ENCODE measurements at regions not wholly inside any gene's neighbourhood (a gene's known extent, or its start where the extent isn't known, plus 50 kb on each side); places are given as distances from the start of the nearest gene placed in this dataset.

- TF ChIP-seq ARNTL (CRISPR knock-in tag; IDR thresholded peaks at IDR 0.05; ENCODE audit: borderline replicate concordance, low read depth) (no peak), OSR1 (CRISPR knock-in tag; IDR thresholded peaks at IDR 0.05) (no peak), TSHZ2 (CRISPR knock-in tag; IDR thresholded peaks at IDR 0.05) (no peak), CSRNP3 (CRISPR knock-in tag; IDR thresholded peaks at IDR 0.05) (no peak), ZNF70 (CRISPR knock-in tag; IDR thresholded peaks at IDR 0.05) (no peak), BACH2 (CRISPR knock-in tag; IDR thresholded peaks at IDR 0.05; ENCODE audit: borderline replicate concordance) (no peak), CREB5 (CRISPR knock-in tag; IDR thresholded peaks at IDR 0.05; ENCODE audit: low read depth) (no peak), ZFP30 (CRISPR knock-in tag; IDR thresholded peaks at IDR 0.05) (no peak), ZNF565 (CRISPR knock-in tag; conservative IDR thresholded peaks at IDR 0.05; ENCODE audit: low read depth) (no peak), ESRRG (CRISPR knock-in tag; IDR thresholded peaks at IDR 0.05) (no peak), TOX (CRISPR knock-in tag; IDR thresholded peaks at IDR 0.05; ENCODE audit: borderline replicate concordance) (no peak), PPARA (CRISPR knock-in tag; IDR thresholded peaks at IDR 0.05; ENCODE audit: borderline replicate concordance) (no peak), ZFP3 (CRISPR knock-in tag; IDR thresholded peaks at IDR 0.05) (no peak), ZNF8 (CRISPR knock-in tag; IDR thresholded peaks at IDR 0.05) (no peak), RARB (CRISPR knock-in tag; IDR thresholded peaks at IDR 0.05) (no peak), ISL1 (CRISPR knock-in tag; IDR thresholded peaks at IDR 0.05) (no peak), PATZ1 (CRISPR knock-in tag; IDR thresholded peaks at IDR 0.05; ENCODE audit: borderline replicate concordance) (no peak)
- no peak for ATAC-seq
These were observed 163.3 kb upstream of the ADCY1 start for GRCh38 chr7:45410893-45411292.

- ATAC-seq, result no peak
These were observed 160.7 kb upstream of the ADCY1 start for GRCh38 chr7:45413419-45413818.

More at GRCh38 chr7:45413419-45413818, 160.7 kb upstream of the ADCY1 start:
- no peak for TF ChIP-seq PPARA (CRISPR knock-in tag; IDR thresholded peaks at IDR 0.05; ENCODE audit: borderline replicate concordance)
- TF ChIP-seq GLIS3 (CRISPR knock-in tag; IDR thresholded peaks at IDR 0.05), result no peak
- TF ChIP-seq ZFP3 (CRISPR knock-in tag; IDR thresholded peaks at IDR 0.05), result no peak
- no peak for TF ChIP-seq CSRNP3 (CRISPR knock-in tag; IDR thresholded peaks at IDR 0.05)
- no peak for TF ChIP-seq ZFP30 (CRISPR knock-in tag; IDR thresholded peaks at IDR 0.05)
- TF ChIP-seq ZNF8 (CRISPR knock-in tag; IDR thresholded peaks at IDR 0.05), result no peak
- TF ChIP-seq OSR1 (CRISPR knock-in tag; IDR thresholded peaks at IDR 0.05), result no peak
- no peak for TF ChIP-seq CREB5 (CRISPR knock-in tag; IDR thresholded peaks at IDR 0.05; ENCODE audit: low read depth)
- TF ChIP-seq ESRRG (CRISPR knock-in tag; IDR thresholded peaks at IDR 0.05), result no peak
- TF ChIP-seq CSDC2 (CRISPR knock-in tag; IDR thresholded peaks at IDR 0.05), result no peak

Measured in SK-N-SH treated with all-trans-retinoic acid at 6 μM for 48 hours (cell line).